ENCODE measurements at regions not wholly inside any gene's neighbourhood (a gene's known extent, or its start where the extent isn't known, plus 50 kb on each side); places are given as distances from the start of the nearest gene placed in this dataset.

DNA sequence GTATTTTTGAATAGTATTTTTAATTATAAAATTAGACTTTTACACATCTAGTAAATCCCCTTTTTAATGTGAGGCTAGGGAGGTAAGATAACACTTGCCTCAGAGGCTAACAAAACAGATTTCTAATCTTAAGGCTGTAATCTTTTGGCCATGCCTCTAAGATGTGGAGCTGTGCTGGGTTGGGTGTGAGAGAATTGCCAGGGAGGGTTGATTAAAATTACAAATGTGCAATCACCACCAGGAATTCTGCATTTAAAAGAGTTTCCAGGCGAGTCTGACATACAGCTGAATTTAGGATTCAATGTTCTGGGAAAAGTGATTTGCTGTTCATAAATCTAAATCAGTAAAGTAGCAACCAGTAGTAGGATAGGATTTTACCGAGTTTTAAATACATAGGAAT is 73.3 kb downstream of the NUDT12 start:
- Histone ChIP-seq H3K36me3 (no peaks in the 10 kb centered on the region), H3K4me1 (ENCODE audit: insufficient read depth) (no peaks in the 10 kb centered on the region), H3K27ac (no peak overlapping the region), H3K9me3 (no peaks in the 10 kb centered on the region), H3K4me3 (no peak overlapping the region), H3K27me3 (no peaks in the 10 kb centered on the region)
- intact Hi-C loops (cut with DNase I) = no loop called here
- WGBS, 3 donors = 53 to 60% (median 54%) methylated on average over 2 of the region's 2 CpGs
- DNase-seq = no peak
- TF ChIP-seq POLR2A (IDR thresholded peaks at IDR 0.05) (no peak), EP300 (IDR thresholded peaks at IDR 0.05) (no peak)

DNA sequence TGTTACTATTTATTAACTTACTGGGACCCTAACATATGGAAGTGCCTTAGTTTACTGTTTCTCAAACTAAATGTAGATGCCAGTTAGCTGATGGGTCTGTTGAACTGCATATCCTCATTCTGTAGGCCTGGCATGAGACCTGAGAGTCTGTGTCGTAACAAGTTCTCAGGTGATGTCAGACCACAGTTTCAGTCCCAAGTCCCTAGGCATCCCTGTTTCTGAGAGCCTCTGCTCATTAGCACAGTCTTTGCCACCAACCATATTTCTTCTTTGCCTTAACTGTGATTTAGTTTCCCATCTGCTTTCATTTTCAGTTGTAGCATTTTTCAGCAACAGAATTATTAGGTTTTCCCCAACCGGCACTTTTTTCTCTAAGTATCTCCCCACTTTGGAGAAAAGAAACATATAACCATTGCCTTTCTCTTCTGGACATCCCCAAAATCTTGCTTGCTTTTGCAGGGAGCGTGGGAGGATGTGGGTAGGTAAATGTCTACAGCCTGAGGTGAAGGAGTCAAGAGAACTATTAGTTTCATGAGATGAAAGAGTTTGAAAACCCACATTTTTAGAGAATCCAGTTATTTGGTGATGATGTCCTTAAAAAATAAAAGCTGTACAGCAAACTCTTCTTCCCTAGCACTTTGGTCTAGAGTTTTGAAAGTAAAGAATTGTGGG is 74.6 kb downstream of the NUDT12 start:
- TF ChIP-seq, protein P1, sequence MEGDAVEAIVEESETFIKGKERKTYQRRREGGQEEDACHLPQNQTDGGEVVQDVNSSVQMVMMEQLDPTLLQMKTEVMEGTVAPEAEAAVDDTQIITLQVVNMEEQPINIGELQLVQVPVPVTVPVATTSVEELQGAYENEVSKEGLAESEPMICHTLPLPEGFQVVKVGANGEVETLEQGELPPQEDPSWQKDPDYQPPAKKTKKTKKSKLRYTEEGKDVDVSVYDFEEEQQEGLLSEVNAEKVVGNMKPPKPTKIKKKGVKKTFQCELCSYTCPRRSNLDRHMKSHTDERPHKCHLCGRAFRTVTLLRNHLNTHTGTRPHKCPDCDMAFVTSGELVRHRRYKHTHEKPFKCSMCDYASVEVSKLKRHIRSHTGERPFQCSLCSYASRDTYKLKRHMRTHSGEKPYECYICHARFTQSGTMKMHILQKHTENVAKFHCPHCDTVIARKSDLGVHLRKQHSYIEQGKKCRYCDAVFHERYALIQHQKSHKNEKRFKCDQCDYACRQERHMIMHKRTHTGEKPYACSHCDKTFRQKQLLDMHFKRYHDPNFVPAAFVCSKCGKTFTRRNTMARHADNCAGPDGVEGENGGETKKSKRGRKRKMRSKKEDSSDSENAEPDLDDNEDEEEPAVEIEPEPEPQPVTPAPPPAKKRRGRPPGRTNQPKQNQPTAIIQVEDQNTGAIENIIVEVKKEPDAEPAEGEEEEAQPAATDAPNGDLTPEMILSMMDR (IDR thresholded peaks at IDR 0.05) = no peak
- no peak for TF ChIP-seq POLR2A (IDR thresholded peaks at IDR 0.05)
- Histone ChIP-seq H3K4me1 (ENCODE audit: insufficient read depth) (no peaks in the 10 kb centered on the region), H3K9me3 (no peaks in the 10 kb centered on the region), H3K4me3 (no peak overlapping the region), H3K27ac (no peak overlapping the region), H3K36me3 (no peaks in the 10 kb centered on the region), H3K27me3 (no peaks in the 10 kb centered on the region)
- DNase-seq = no peak
- intact Hi-C loops (cut with DNase I) = no loop called here
- WGBS, 3 donors = 77 to 80% (median 80%) methylated on average over 3 of the region's 3 CpGs

DNA sequence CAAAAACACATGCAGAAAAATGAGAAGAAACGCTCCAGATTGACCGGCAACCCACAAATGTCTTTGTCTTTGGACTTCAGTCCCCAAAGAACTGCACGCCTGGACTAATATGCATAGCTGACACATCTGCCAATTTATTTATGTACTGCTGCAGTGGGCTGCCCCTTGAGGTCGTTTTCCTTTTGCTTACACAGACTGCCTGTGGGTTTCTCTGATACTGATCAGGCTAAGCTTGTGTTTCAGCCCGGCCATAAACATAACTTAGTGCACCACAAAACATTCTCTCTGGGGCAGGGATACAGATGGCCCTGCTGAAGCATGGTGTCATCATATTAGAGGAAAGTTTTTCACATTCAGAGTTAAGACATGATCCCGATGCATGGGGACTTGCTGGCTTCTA is 75.4 kb downstream of the NUDT12 start:
- no peak overlapping the region for H3K4me3 ChIP-seq
- no peak for TF ChIP-seq POLR2A (IDR thresholded peaks at IDR 0.05)
- TF ChIP-seq, protein P1 (IDR thresholded peaks at IDR 0.05) = no peak
- no peak for TF ChIP-seq EP300 (IDR thresholded peaks at IDR 0.05)
- H3K9me3 ChIP-seq = no peaks in the 10 kb centered on the region
- intact Hi-C loops (cut with DNase I) = no loop called here
- H3K4me1 ChIP-seq (ENCODE audit: insufficient read depth) = no peaks in the 10 kb centered on the region
- no peak overlapping the region for H3K27ac ChIP-seq
- H3K27me3 ChIP-seq = no peaks in the 10 kb centered on the region
- 57 to 58% (median 58%) methylated on average over 6 of the region's 6 CpGs for WGBS, 3 donors
- no peak for DNase-seq
- no peaks in the 10 kb centered on the region for H3K36me3 ChIP-seq

DNA sequence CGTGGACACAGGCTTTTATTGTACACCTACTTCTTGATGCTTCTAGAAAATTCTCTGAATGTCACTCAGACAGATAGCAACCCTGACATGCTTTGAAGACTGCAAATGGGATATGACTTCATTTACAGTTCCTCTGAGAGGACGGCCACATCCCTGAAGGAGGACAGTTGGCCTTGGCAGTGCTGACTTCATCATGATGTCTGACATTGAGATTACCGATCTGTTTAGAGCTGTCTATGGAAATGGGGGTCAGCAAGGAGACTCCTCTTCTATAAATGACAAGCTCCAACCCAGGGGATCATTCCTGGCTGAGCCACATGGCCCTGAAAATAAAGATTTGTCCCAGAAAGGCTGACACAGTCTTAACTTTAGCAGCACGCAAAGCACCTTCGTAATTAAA is 75.8 kb downstream of the NUDT12 start:
- H3K4me3 ChIP-seq = no peak overlapping the region
- no peak overlapping the region for H3K27ac ChIP-seq
- intact Hi-C loops (cut with DNase I) = no loop called here
- no peaks in the 10 kb centered on the region for H3K36me3 ChIP-seq
- no peaks in the 10 kb centered on the region for H3K27me3 ChIP-seq
- no peak for DNase-seq
- 74 to 79% (median 77%) methylated on average over 5 of the region's 5 CpGs for WGBS, 3 donors
- no peaks in the 10 kb centered on the region for H3K4me1 ChIP-seq (ENCODE audit: insufficient read depth)
- TF ChIP-seq, protein P1 (IDR thresholded peaks at IDR 0.05) = no peak
- no peak for TF ChIP-seq EP300 (IDR thresholded peaks at IDR 0.05)
- TF ChIP-seq POLR2A (IDR thresholded peaks at IDR 0.05) = no peak
- no peaks in the 10 kb centered on the region for H3K9me3 ChIP-seq

DNA sequence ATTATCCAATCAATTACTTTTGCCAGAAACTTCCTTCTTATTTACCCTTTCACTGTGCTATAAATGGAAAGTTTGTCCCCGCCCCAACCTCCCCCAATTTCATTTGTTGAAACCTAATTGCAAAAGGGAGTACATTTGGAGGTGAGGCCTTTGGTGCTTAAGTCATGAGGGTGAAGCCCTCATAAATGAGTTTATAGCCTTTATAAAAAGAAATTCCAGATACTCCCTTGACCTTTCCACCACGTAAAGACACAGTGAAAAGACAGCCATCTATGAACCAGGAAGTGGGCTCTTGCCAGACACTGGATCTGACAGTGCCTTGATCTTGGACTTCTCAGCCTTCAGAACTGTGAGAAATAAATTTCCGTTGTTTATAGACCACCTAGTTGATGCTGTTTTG is 82.3 kb downstream of the NUDT12 start:
- WGBS, 3 donors = 61 to 76% (median 76%) methylated on average over 3 of the region's 3 CpGs
- Histone ChIP-seq H3K9me3 (no peaks in the 10 kb centered on the region), H3K27ac (no peak overlapping the region)

More for the DNA sequence above, 82.3 kb downstream of the NUDT12 start:
- Histone ChIP-seq H3K4me1 (ENCODE audit: insufficient read depth) (no peaks in the 10 kb centered on the region), H3K4me3 (no peak overlapping the region), H3K27me3 (no peaks in the 10 kb centered on the region), H3K36me3 (no peaks in the 10 kb centered on the region)
- TF ChIP-seq POLR2A (IDR thresholded peaks at IDR 0.05) = no peak
- TF ChIP-seq, protein P1 (IDR thresholded peaks at IDR 0.05) = no peak
- no peak for TF ChIP-seq EP300 (IDR thresholded peaks at IDR 0.05)
- no peak for DNase-seq
- intact Hi-C loops (cut with DNase I) = no loop called here
